ENCODE measurements at regions not wholly inside any gene's neighbourhood (a gene's known extent, or its start where the extent isn't known, plus 50 kb on each side); places are given as distances from the start of the nearest gene placed in this dataset.

GRCh38 chr2:136331226-136331625 lies 213.3 kb upstream of the CXCR4 start:
- Histone ChIP-seq H2AK5ac (ENCODE audit: insufficient read length, low read length) (no peak overlapping the region), H3K23ac (ENCODE audit: insufficient read length, low read depth, low read length) (no peak overlapping the region), H3K18ac (ENCODE audit: insufficient read length, low read depth, low read length) (no peak overlapping the region), H3K4me2 (ENCODE audit: insufficient read depth, insufficient read length, low read length) (no peak overlapping the region), H4K8ac (replicated peaks; ENCODE audit: insufficient read length, low read depth, low read length) (no peak overlapping the region), H4K5ac (ENCODE audit: insufficient read length, low read depth, low read length) (no peak overlapping the region), H3K4ac (ENCODE audit: low read depth, low read length) (no peak overlapping the region), H4K91ac (ENCODE audit: insufficient read length, low read depth, low read length) (no peak overlapping the region), H3K23me2 (ENCODE audit: insufficient read length, low read depth, low read length, poor library complexity, severe bottlenecking) (no peaks in the 10 kb centered on the region), H2BK15ac (ENCODE audit: low read depth, low read length) (no peak overlapping the region), H2BK12ac (ENCODE audit: insufficient read length, low read depth, low read length) (no peak overlapping the region), H3K4me1 (ENCODE audit: insufficient read depth, low read length) (peaks cover 2% of the 10 kb centered on the region; the same call in 1 of the 2 replicates), H3K27me3 (ENCODE audit: insufficient read depth, low read length) (no peaks in the 10 kb centered on the region), H4K20me1 (ENCODE audit: control insufficient read depth, insufficient read depth, insufficient read length) (no peaks in the 10 kb centered on the region), H3K27ac (ENCODE audit: insufficient read length, low read depth, low read length) (no peak overlapping the region), H3K56ac (ENCODE audit: insufficient read length, low read depth, low read length) (no peak overlapping the region), H3T11ph (ENCODE audit: low read length) (no peak overlapping the region), H3K14ac (ENCODE audit: insufficient read depth, low read length) (no peak overlapping the region), H3K9ac (ENCODE audit: extremely low read depth, insufficient read length, low read length) (no peak overlapping the region), H2BK20ac (ENCODE audit: low read depth, low read length, poor library complexity, severe bottlenecking) (no peak overlapping the region), H2BK120ac (ENCODE audit: low read depth, low read length, poor library complexity, severe bottlenecking) (no peak overlapping the region), H2BK5ac (ENCODE audit: insufficient read length, low read length) (no peak overlapping the region), H3K79me2 (ENCODE audit: insufficient read depth, low read length) (no peaks in the 10 kb centered on the region), H3K79me1 (ENCODE audit: insufficient read depth, low read depth, low read length, poor library complexity, severe bottlenecking) (no peaks in the 10 kb centered on the region), H3K9me3 (ENCODE audit: control insufficient read depth, low read depth, low read length) (no peaks in the 10 kb centered on the region), H2AFZ (ENCODE audit: low read length) (no peak overlapping the region)
- no peak for TF ChIP-seq CTCF (conservative IDR thresholded peaks at IDR 0.05)
- WGBS (ENCODE audit: extremely low coverage, insufficient read length, low lambda C conversion rate) = no CpG with 5 or more reads among the region's 5 CpGs
- Mint-ChIP-seq H3K27me3 (ENCODE audit: low read depth) (0 out of 2 replicates have a peak, but pooled peaks cover 3% of the 10 kb centered on the region), H3K9me3 (peaks cover 0 to 3% of the 10 kb centered on the region in 2 experiments; a peak in 1 of 5 replicates), H3K36me3 (ENCODE audit: insufficient read depth in 1 of 3, low read depth in 3 of 3) (no peaks in the 10 kb centered on the region), H3K4me1 (peaks cover 20 to 21% of the 10 kb centered on the region in 2 experiments), H3K4me3 (no peak overlapping the region), H3K27ac (no peak overlapping the region; a peak in 1 of 7 replicates)
- no peak for DNase-seq
